Retinal pigment epithelial cell (primary cell): ENCODE measurements at regions not wholly inside any gene's neighbourhood (a gene's known extent, or its start where the extent isn't known, plus 50 kb on each side); places are given as distances from the start of the nearest gene placed in this dataset.
"Not testable (repeated sequence)": the region's sequence is repeated elsewhere in the genome, so short reads cannot be mapped to it uniquely, and the experiment has no call there.

Experiments
- DNase-seq: peaks from one replicate; pipeline ENCODE4 v3.0.0-alpha.2; 2010; ENCODE audit warnings: low read depth
- H3K4me3 ChIP-seq: 2 replicates; pipeline ENCODE4 v1.5.1; 2011; ENCODE audit warnings: mild to moderate bottlenecking, low read length, control low read depth, moderate library complexity
- TF ChIP-seq, protein P1 (sequence below): conservative IDR thresholded peaks from 2 replicates; pipeline ENCODE4 v1.5.1; 2011; ENCODE audit warnings: low read depth, low read length, control low read depth, inconsistent platforms

DNA sequence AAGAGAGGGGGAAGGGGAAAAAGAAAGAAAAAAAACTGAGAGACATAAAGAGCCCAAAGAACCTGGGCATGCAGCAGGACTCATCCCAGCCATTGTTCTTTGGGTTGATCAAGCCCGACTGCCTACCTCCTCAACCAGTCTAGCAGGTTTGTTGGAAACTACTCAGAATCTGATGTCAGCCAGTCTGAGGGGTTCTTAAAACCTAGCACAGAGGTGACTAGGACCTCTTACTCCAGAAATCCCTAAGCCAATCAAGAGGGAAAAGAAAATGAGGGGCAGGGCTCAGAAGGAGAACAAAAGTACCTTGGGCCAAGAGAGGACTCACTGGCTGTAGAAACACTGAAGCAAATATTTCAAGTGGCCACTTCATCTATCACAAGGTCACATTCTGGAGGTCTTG is 228.0 kb downstream of the AASDHPPT start:
- no peak for DNase-seq

DNA sequence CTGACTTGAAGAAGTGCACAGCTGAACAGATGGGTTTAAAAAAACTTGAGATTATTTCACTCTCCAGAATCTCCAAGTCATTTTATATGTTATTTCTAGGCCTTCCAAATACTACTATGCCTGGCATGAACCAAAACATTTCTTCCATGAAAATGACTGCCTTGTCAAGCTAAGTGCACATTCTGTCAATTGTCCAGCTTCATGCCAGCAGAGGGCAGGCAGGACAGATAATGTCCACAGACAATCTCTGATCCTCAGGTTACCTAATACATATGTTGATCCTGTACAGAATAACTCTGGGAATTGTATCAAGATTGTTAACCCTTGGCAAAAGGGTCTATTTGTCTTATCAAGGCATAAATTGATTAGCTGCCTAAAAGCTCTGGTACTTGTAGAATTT is 229.5 kb downstream of the AASDHPPT start:
- H3K4me3 ChIP-seq = no peak overlapping the region
- TF ChIP-seq, protein P1, sequence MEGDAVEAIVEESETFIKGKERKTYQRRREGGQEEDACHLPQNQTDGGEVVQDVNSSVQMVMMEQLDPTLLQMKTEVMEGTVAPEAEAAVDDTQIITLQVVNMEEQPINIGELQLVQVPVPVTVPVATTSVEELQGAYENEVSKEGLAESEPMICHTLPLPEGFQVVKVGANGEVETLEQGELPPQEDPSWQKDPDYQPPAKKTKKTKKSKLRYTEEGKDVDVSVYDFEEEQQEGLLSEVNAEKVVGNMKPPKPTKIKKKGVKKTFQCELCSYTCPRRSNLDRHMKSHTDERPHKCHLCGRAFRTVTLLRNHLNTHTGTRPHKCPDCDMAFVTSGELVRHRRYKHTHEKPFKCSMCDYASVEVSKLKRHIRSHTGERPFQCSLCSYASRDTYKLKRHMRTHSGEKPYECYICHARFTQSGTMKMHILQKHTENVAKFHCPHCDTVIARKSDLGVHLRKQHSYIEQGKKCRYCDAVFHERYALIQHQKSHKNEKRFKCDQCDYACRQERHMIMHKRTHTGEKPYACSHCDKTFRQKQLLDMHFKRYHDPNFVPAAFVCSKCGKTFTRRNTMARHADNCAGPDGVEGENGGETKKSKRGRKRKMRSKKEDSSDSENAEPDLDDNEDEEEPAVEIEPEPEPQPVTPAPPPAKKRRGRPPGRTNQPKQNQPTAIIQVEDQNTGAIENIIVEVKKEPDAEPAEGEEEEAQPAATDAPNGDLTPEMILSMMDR = peak; percentile 47
- DNase-seq = no peak

More for the DNA sequence above, 228.0 kb downstream of the AASDHPPT start:
- TF ChIP-seq, protein P1 = no peak
- H3K4me3 ChIP-seq = no peak overlapping the region

DNA sequence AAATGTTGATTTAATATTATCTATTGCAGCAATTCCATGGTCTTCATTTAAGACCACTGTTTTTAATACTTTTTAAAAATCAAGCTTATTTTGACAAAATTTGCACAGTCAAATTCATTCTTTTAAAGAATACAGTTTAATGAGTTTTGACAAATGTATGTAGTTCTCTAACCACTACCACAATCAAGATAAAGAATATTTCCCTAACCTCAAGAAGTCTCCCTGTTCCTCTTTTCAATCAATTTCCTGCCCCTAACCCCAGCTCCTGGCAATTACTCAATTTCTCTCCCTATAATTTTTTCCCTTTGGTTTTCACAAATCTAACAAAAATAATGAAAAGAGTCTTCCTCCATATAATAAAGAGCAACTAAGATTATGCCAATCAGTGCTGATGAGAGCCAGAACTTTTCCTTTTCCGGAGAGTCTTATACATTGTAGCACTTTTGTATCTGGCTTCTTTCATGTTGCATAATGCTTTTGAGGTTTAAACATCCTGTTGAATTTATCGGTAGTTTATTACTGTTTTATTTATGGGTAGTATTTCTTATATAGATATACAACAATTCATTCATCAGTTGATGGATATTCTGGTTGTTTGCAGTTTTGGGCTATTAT is 231.7 kb downstream of the AASDHPPT start:
- DNase-seq = no peak
- no peak overlapping the region for H3K4me3 ChIP-seq
- TF ChIP-seq, protein P1 = no peak

DNA sequence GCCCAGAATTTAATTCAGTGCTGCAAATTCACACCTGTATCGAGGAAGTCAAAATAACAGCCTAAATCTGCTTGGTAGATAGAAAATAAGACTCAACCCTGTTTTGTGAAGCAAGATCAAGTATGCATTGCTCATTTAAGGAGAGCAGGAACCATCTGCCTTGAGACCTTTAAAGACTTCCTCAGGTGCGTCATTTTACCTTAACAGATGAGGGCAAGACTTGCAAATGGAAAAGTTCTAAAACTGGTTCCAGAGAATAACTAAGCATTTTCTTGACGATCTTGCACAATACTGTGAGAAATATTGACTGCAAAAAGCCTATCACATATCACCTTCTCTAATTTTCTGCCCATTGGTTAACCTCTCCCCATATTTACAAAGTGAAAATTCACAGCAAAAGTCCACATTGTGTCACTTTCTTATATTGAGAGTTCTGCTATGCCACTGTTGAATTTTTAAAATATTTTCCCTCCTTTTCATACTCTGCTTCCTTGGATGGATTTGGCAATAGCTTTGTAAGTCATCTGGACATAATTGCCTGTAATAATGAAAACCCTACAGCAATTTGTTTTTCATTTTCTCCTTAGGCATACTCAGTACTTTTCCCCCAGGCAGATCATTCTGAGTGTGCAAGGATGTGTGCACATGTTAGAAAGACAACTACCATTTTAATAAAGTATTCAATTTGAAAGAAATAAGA is 234.2 kb downstream of the AASDHPPT start:
- DNase-seq = no peak
- TF ChIP-seq, protein P1 = no peak
- H3K4me3 ChIP-seq = no peak overlapping the region

DNA sequence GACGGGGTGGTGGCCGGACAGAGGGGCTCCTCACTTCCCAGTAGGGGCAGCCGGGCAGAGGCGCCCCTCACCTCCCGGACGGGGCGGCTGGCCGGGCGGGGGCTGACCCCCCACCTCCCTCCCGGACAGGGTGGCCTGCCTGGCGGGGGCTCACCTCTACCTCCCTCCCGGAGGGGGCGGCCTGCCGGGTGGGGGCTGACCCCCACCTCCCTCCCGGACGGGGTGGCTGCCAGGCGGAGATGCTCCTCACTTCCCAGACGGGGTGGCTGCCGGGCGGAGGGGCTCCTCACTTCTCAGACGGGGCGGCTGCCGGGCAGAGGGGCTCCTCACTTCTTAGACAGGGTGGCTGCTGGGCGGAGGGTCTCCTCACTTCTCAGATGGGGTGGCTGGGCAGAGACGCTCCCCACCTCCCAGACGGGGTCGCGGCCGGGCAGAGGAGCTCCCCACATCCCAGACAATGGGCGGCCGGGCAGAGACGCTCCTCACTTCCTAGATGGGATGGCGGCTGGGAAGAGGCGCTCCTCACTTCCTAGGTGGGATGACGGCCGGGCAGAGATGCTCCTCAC is 239.8 kb downstream of the AASDHPPT start:
- H3K4me3 ChIP-seq, DNase-seq: not testable (repeated sequence)

DNA sequence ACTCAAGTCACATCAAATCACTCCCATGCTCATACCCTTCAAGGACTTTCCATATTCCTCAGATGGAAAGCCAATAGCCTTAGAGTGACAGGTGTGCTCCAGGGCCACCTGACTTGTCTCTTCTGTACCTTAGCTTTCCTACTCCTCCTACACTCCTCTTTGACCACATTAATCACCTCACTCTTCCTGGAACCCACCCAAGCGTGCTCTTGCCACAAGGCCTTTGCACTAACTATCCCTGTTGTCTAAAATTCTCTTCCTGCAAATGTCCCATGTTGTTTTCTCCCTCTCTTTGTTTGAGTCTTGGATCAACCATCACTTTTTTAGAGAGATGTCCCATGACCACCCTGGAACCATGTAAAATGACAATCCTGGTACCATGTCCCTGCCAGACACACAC is 244.1 kb downstream of the AASDHPPT start:
- DNase-seq = no peak
- TF ChIP-seq, protein P1 = no peak
- no peak overlapping the region for H3K4me3 ChIP-seq

DNA sequence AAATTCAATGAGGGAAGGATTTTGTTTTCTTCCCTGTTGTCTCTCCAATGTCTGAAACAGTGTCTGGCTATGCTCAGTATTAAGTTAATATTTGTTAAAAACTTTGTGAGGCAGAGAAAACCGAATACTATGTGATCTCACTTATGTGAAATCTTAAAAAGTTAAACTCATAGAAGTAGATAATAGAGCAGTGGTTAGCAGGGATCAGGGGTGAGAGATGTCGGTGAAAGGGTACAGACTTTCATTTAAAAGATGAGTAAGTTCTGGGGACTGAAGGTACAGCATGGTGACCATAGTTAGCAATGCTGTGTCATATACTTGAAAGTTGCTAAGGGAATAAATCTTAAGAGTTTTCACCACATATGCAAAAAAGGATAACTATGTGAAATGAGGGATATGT is 244.6 kb downstream of the AASDHPPT start:
- TF ChIP-seq, protein P1 = no peak
- DNase-seq = no peak

More for the DNA sequence above, 244.6 kb downstream of the AASDHPPT start:
- H3K4me3 ChIP-seq = no peak overlapping the region
